SK-N-SH (cell line): ENCODE measurements at regions not wholly inside any gene's neighbourhood (a gene's known extent, or its start where the extent isn't known, plus 50 kb on each side); places are given as distances from the start of the nearest gene placed in this dataset.

Experiments used
- CTCF ChIA-PET: fragments of 300-600, 350-600 bp; formaldehyde crosslinking; extraction: SDS; loops from one replicate; lab custom pipeline; 2021; lab: Yijun Ruan, JAX
- POLR2A ChIA-PET: fragments of 350-600 bp; sonication (Branson Sonifier 250); formaldehyde crosslinking; extraction: SDS; loops from one replicate; lab custom pipeline; 2020; ENCODE audit warnings: antibody characterized with exemption, inconsistent platforms; lab: Yijun Ruan, JAX
- DNase-seq: peaks from one replicate; pipeline ENCODE4 v3.0.0; 2012
- H2AFZ ChIP-seq: fragments of 200-600 bp; sonication (generic); 2 replicates; pipeline ENCODE4 v1.8.1; 2016; ENCODE audit warnings: antibody characterized with exemption, mild to moderate bottlenecking, low read depth
- H3F3A ChIP-seq: fragments of 200-600 bp; sonication (generic); replicated peaks from 2 replicates; pipeline ENCODE3; 2016; ENCODE audit warnings: antibody characterized with exemption, mild to moderate bottlenecking; ENCODE audit not compliant: insufficient read depth
- H3K27ac ChIP-seq, 2 experiments: fragments of 200-500 bp in 1 of 2; fragments of 200-600 bp in 1 of 2; sonication (Bioruptor generic) in 1 of 2; sonication (generic), shearing (Covaris generic) in 1 of 2; 2 replicates each; pipeline versions ENCODE4 v1.5.1 to v1.6.1; 2014 to 2016; ENCODE audit warnings: low read depth in 2 of 2, inconsistent platforms in 1 of 2, low read length in 1 of 2, mild to moderate bottlenecking in 1 of 2, mixed read lengths in 1 of 2
- H3K27me3 ChIP-seq: fragments of 200-600 bp; sonication (generic), shearing (Covaris generic); 2 replicates; pipeline ENCODE4 v1.6.1; 2016; ENCODE audit warnings: mixed run types; ENCODE audit not compliant: insufficient read depth
- H3K36me3 ChIP-seq, 2 experiments: fragments of 200-500 bp in 1 of 2; fragments of 200-600 bp in 1 of 2; sonication (Bioruptor generic) in 1 of 2; sonication (generic) in 1 of 2; replicated peaks in 1 of 2; 2 replicates each; pipeline versions ENCODE3 to v1.5.1; 2014 to 2016; ENCODE audit warnings: low read length in 1 of 2, mild to moderate bottlenecking in 1 of 2; ENCODE audit not compliant: insufficient read depth in 2 of 2, control insufficient read depth in 1 of 2
- H3K4me1 ChIP-seq, 2 experiments: fragments of 200-500 bp in 1 of 2; fragments of 200-600 bp in 1 of 2; sonication (Bioruptor generic) in 1 of 2; sonication (generic), shearing (Covaris generic) in 1 of 2; 2 replicates each; pipeline versions ENCODE4 v1.5.1 to v1.6.1; 2014 to 2016; ENCODE audit warnings: low read depth in 1 of 2, low read length in 1 of 2, mixed run types in 1 of 2; ENCODE audit not compliant: insufficient read depth in 2 of 2, control insufficient read depth in 1 of 2
- H3K4me2 ChIP-seq: fragments of 200-600 bp; sonication (generic), shearing (Covaris generic); 2 replicates; pipeline ENCODE4 v1.6.1; 2017; ENCODE audit warnings: mixed run types
- H3K4me3 ChIP-seq, 2 experiments: fragments of 200-500 bp in 1 of 2; fragments of 200-600 bp in 1 of 2; sonication (Bioruptor generic) in 1 of 2; sonication (generic), shearing (Covaris generic) in 1 of 2; 2 replicates each; pipeline versions ENCODE4 v1.5.1 to v1.8.1; 2014 to 2016; ENCODE audit warnings: low read depth in 2 of 2, inconsistent platforms in 1 of 2, low read length in 1 of 2, mild to moderate bottlenecking in 1 of 2, mixed read lengths in 1 of 2, moderate library complexity in 1 of 2
- H3K79me2 ChIP-seq: fragments of 200-600 bp; sonication (generic); 2 replicates; pipeline ENCODE4 v1.8.1; 2017; ENCODE audit warnings: mild to moderate bottlenecking; ENCODE audit not compliant: insufficient read depth
- H3K9ac ChIP-seq: fragments of 200-600 bp; sonication (generic); 2 replicates; pipeline ENCODE4 v1.6.1; 2017; ENCODE audit warnings: mixed run types
- H3K9me2 ChIP-seq: fragments of 200-600 bp; sonication (generic); 2 replicates; pipeline ENCODE4 v1.6.1; 2017; ENCODE audit warnings: mixed run types
- H3K9me3 ChIP-seq: fragments of 200-600 bp; sonication (generic); 2 replicates; pipeline ENCODE4 v1.6.1; 2017; ENCODE audit warnings: mixed run types, mild to moderate bottlenecking, moderate library complexity
- H4K20me1 ChIP-seq: fragments of 200-600 bp; sonication (generic); 2 replicates; pipeline ENCODE4 v1.6.1; 2017; ENCODE audit warnings: mild to moderate bottlenecking, mixed run types; ENCODE audit not compliant: insufficient read depth
- CTCF ChIP-seq: fragments of 200-600 bp; sonication (generic); IDR thresholded peaks from 2 replicates; pipeline ENCODE4 v1.6.1; 2017; ENCODE audit warnings: antibody characterized with exemption, mild to moderate bottlenecking, moderate library complexity
- EP300 ChIP-seq, 2 experiments: IDR thresholded peaks; 2 replicates each; pipeline versions ENCODE4 v1.4.0 to v1.6.1; 2012; ENCODE audit warnings: borderline replicate concordance in 1 of 2, low read depth in 1 of 2, low read length in 1 of 2
- EZH2phosphoT487 ChIP-seq: fragments of 200-600 bp; sonication (generic); IDR thresholded peaks from 2 replicates; pipeline ENCODE4 v1.6.1; 2017; ENCODE audit warnings: low read depth, mixed run types, mild to moderate bottlenecking, antibody characterized with exemption, moderate library complexity, borderline replicate concordance
- FOXM1 ChIP-seq: IDR thresholded peaks from 2 replicates; pipeline ENCODE4 v1.4.0; 2012; ENCODE audit warnings: low read depth, mild to moderate bottlenecking
- GABPA ChIP-seq: IDR thresholded peaks from 2 replicates; pipeline ENCODE4 v1.4.0; 2012; ENCODE audit warnings: low read depth, mild to moderate bottlenecking
- GATA2 ChIP-seq: sonication (generic); formaldehyde crosslinking; IDR thresholded peaks from 2 replicates; pipeline ENCODE4 v1.5.0; 2020; ENCODE audit warnings: mild to moderate bottlenecking, missing genetic modification reagents
- IRF3 ChIP-seq: fragments of 150-350 bp; IDR thresholded peaks from 2 replicates; pipeline ENCODE4 v1.6.1; 2016; ENCODE audit warnings: mild to moderate bottlenecking, low read depth, low read length
- JUND ChIP-seq: IDR thresholded peaks from 2 replicates; pipeline ENCODE4 v1.4.0; 2012
- NFIC ChIP-seq: IDR thresholded peaks from 2 replicates; pipeline ENCODE4 v1.4.0; 2012; ENCODE audit warnings: borderline replicate concordance
- NRF1 ChIP-seq: IDR thresholded peaks from 2 replicates; pipeline ENCODE4 v1.6.1; 2012; ENCODE audit warnings: low read depth, mild to moderate bottlenecking, low read length
- POLR2AphosphoS5 ChIP-seq: IDR thresholded peaks from 2 replicates; pipeline ENCODE4 v1.6.1; 2012; ENCODE audit warnings: low read depth, low read length
- RAD21 ChIP-seq: IDR thresholded peaks from 2 replicates; pipeline ENCODE4 v1.6.1; 2012; ENCODE audit warnings: mild to moderate bottlenecking, low read length
- REST ChIP-seq: IDR thresholded peaks from 2 replicates; pipeline ENCODE4 v1.6.1; 2012; ENCODE audit warnings: mild to moderate bottlenecking, low read depth, low read length, moderate library complexity
- SIN3A ChIP-seq: IDR thresholded peaks from 2 replicates; pipeline ENCODE4 v1.6.1; 2012; ENCODE audit warnings: low read depth, mild to moderate bottlenecking, low read length, moderate library complexity, borderline replicate concordance
- TAF1 ChIP-seq: IDR thresholded peaks from 2 replicates; pipeline ENCODE4 v1.6.1; 2012; ENCODE audit warnings: low read depth, mild to moderate bottlenecking, low read length, moderate library complexity, borderline replicate concordance
- TEAD4 ChIP-seq: IDR thresholded peaks from 2 replicates; pipeline ENCODE4 v1.4.0; 2012; ENCODE audit warnings: mild to moderate bottlenecking, borderline replicate concordance; ENCODE audit not compliant: insufficient read depth
- YY1 ChIP-seq: IDR thresholded peaks from 2 replicates; pipeline ENCODE4 v1.4.0; 2012; ENCODE audit warnings: low read depth, mild to moderate bottlenecking
- WGBS: methylation state at CpG from one replicate; pipeline ENCODE4 v1.1.6; 2017; ENCODE audit warnings: low lambda C conversion rate; 5-methylcytosine and 5-hydroxymethylcytosine counted together
- TF ChIP-seq, protein P1 (sequence below): IDR thresholded peaks from 2 replicates; pipeline ENCODE4 v1.4.0; 2012; ENCODE audit warnings: low read depth, borderline replicate concordance
- TF ChIP-seq, protein P2 (sequence below): IDR thresholded peaks from 2 replicates; pipeline ENCODE4 v1.4.0; 2012; ENCODE audit warnings: low read depth, borderline replicate concordance
- TF ChIP-seq, protein P3 (sequence below): IDR thresholded peaks from 2 replicates; pipeline ENCODE4; 2012

- no peaks in the 10 kb centered on the region for H3K9me3 ChIP-seq
- no peak overlapping the region for H3K4me3 ChIP-seq
- no peak overlapping the region for H3K27ac ChIP-seq
- no peak for DNase-seq
- POLR2A ChIA-PET = no interaction called here
- H3K36me3 ChIP-seq = no peaks in the 10 kb centered on the region
- TF ChIP-seq GABPA = no peak
- no peak for TF ChIP-seq POLR2AphosphoS5
- TF ChIP-seq CTCF = no peak
- TF ChIP-seq SIN3A = no peak
- no peak for TF ChIP-seq FOXM1
- no peak for TF ChIP-seq EP300 (IDR thresholded peaks at IDR 0.05; ENCODE audit: borderline replicate concordance in 1 of 2, low read depth in 1 of 2, low read length in 1 of 2)
- TF ChIP-seq TAF1 = no peak
- TF ChIP-seq RAD21 = no peak
- no peak for TF ChIP-seq REST
- no peak for TF ChIP-seq TEAD4
- no peak for TF ChIP-seq IRF3
- TF ChIP-seq NFIC = no peak
- TF ChIP-seq, protein P1, sequence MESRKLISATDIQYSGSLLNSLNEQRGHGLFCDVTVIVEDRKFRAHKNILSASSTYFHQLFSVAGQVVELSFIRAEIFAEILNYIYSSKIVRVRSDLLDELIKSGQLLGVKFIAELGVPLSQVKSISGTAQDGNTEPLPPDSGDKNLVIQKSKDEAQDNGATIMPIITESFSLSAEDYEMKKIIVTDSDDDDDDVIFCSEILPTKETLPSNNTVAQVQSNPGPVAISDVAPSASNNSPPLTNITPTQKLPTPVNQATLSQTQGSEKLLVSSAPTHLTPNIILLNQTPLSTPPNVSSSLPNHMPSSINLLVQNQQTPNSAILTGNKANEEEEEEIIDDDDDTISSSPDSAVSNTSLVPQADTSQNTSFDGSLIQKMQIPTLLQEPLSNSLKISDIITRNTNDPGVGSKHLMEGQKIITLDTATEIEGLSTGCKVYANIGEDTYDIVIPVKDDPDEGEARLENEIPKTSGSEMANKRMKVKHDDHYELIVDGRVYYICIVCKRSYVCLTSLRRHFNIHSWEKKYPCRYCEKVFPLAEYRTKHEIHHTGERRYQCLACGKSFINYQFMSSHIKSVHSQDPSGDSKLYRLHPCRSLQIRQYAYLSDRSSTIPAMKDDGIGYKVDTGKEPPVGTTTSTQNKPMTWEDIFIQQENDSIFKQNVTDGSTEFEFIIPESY = no peak
- TF ChIP-seq EZH2phosphoT487 = no peak
- TF ChIP-seq NRF1 = no peak
- TF ChIP-seq JUND = no peak
- no peak for TF ChIP-seq YY1
- TF ChIP-seq, protein P2, sequence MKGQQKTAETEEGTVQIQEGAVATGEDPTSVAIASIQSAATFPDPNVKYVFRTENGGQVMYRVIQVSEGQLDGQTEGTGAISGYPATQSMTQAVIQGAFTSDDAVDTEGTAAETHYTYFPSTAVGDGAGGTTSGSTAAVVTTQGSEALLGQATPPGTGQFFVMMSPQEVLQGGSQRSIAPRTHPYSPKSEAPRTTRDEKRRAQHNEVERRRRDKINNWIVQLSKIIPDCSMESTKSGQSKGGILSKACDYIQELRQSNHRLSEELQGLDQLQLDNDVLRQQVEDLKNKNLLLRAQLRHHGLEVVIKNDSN = no peak
- TF ChIP-seq, protein P3, sequence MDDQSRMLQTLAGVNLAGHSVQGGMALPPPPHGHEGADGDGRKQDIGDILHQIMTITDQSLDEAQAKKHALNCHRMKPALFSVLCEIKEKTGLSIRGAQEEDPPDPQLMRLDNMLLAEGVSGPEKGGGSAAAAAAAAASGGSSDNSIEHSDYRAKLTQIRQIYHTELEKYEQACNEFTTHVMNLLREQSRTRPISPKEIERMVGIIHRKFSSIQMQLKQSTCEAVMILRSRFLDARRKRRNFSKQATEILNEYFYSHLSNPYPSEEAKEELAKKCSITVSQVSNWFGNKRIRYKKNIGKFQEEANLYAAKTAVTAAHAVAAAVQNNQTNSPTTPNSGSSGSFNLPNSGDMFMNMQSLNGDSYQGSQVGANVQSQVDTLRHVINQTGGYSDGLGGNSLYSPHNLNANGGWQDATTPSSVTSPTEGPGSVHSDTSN = no peak
- no peak for TF ChIP-seq GATA2 (CRISPR knock-in tag)
- H3K27me3 ChIP-seq = no peaks in the 10 kb centered on the region
- H3F3A ChIP-seq = no peaks in the 10 kb centered on the region
- 35% methylated on average over 2 of the region's 2 CpGs for WGBS
- H3K79me2 ChIP-seq = no peaks in the 10 kb centered on the region
- H4K20me1 ChIP-seq = no peaks in the 10 kb centered on the region
- no peaks in the 10 kb centered on the region for H3K4me1 ChIP-seq
- CTCF ChIA-PET = no interaction called here
- H2AFZ ChIP-seq = no peak overlapping the region
- no peak overlapping the region for H3K9ac ChIP-seq
- H3K9me2 ChIP-seq = no peaks in the 10 kb centered on the region
- H3K4me2 ChIP-seq = no peak overlapping the region
Measured at GRCh38 chr9:88229434-88229833, 91.2 kb upstream of the SPATA31C2 start.
